NCI-H2196 (cell line): ENCODE measurements at regions not wholly inside any gene's neighbourhood (a gene's known extent, or its start where the extent isn't known, plus 50 kb on each side); places are given as distances from the start of the nearest gene placed in this dataset.

ENCODE experiments used
- DNase-seq: peaks from one replicate; lab custom pipeline; 2025; ENCODE audit not compliant: unreplicated experiment; lab: John Stamatoyannopoulos, UW

DNA sequence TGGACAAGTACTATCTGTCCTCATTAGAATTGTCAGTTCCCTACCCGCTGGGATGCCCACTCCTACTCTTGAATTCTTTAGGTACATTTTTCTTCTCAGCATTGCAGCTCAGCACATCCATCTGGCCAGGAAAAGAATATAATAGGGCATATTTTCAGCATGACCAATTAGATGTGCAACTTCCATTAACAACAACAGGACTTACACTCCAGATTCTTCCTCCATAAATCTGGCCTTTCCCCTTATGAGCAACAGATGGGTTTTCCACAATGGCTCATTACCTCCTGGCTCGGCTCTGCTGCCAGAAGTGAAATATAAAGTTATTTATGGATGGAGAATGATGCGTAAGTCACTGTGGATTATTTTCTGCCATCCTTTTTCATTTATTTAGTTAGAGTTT lies 443.8 kb upstream of the TGFBR2 start:
- DNase-seq: no peak

DNA sequence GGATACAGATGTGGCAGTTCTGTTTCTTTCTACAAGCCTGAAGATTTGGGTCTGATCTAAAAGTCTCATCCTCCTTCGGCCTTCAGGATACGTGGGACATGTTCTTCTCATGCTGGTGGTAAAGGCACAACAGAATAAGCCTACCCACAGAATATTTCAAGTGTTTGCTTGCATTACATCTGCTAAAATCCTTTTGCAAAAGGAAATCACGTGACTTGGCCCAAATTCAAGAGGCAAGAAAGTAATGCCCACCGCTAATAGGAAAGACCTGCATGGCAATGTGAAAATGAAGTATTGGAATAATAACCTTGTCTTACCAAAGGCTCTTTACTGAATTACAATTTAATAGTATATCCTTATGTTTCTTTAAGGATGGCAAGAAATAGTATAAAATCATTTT lies 439.9 kb upstream of the TGFBR2 start:
- no peak for DNase-seq

DNA sequence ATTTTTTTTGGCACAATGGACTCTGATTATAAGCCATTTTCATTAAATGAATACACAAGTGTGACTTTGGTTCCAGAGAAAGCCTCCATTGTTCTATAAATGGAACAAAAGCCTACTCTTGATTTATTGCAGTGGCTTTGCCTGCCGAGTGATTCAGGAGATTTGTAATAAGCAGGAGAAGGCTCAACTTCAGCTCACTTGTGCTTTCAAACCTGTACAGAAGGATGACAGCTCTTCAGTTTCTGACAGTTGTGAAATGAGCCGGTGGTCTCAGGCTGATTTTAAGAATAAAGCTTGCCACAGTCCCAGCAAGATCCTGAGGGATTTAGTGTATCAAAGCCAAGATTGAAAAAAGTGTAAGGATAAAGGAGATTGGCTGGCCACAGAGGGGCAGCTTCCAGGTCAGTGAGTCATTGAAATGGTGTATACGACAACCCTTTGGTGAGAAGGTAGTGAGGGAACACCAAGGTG lies 438.8 kb upstream of the TGFBR2 start:
- DNase-seq: no peak

DNA sequence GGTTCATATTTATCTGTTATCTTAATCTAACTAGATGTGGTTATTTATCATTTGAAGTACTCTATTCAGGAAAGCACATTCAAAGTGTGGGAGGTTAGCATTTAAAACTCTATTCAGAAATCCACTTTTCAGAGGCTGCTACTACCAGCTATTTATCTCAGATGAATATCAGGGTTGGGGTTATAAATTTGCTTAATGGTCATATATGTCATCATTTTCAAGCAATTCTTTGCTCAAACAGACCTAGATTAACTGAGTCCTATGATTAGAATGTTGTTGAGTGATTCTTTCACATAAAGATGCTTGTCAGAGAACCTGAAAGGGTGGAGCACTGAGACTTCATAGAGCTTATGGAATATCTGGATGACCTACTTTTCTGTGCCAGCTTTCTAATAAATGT lies 436.9 kb upstream of the TGFBR2 start:
- no peak for DNase-seq

DNA sequence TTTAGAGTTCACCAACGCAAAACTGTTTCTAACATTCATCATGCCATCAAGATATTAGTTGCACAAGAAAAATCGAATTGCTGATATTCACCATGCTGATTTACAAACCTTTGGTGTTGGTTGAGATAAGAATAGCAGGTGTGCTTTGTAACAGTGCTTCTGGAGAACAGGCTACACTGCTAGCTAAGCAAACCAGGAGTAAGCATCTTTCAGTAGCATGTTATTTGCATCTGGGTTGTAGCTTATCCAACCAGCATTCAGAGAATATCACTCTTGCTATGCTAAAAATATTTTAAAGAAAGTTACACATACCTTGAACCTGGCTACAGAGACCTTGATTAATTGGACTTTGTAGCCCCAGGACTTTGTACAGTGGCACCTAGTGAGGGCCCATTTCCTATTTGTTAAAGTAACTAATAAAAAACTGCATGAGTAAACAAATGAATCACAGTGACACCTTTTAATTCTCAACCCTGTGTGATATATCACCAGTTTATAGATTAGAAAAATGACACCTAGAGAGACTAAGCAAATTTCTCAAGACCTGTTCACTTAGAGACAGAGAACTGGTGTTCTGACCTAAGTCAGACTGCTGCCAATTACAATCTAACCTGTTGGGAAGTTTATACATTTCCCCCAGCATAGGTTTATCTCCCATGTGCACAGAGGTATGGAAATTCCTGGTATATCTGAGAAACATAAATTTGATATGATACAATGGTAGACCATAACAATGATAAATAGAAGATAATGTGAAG lies 435.5 kb upstream of the TGFBR2 start:
- DNase-seq: no peak

DNA sequence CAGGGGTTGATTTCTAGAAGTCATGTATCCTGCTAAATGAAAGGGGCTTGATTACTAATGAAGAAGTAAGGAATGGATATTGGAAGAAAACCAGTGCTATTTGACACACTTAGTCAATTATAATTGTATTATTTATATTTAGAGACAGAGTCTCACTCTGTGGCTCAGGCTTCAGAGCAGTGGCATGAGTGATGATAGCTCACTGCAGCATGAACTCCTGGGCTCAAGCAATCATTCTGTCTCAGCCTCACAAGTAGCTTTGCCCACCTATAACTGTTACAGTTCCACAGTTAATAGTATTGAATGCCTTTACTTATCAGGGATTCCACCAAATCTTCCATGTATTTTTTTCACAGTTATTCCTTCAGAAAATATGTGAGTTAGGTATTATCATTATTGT lies 432.0 kb upstream of the TGFBR2 start:
- DNase-seq: no peak

DNA sequence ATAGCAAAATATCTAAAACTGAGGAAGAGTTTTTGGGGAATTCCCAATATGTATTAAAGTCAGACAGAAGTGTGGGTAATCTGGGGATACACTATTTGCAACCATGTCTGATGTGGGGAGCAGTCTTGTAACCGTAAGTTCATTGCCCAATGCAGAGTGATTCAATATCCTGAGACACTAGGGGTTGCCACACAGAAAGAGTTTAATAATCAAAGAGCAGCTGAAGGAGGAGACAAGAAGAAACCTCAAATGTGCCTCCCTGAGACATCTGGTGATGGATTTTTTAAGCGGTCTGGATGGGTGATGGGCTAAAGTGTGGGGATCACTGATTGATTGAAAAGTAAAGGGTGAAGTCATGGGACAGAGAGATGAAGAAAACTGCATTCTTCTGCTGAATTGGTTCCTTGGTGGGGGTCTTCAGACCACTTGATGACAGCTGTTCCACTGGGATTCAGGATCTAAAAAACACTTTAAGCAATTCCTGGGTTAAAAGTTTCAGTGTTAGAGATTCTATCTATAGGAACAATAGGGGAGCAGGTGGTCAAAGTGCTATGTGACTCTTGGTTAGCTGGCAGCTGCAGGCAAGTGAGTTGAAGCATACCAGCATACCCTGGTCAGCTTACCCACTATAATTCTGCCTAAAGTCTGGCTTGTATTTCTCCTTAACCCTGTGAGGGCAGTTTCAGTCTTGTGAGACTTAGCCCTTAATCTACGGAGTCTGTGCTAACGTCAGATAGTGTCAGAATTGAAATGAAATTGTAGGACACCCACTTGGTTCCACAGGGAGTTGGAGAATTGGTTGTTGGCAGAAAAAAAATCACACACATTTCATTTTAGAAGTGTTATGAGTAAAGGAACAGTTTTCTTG lies 425.9 kb upstream of the TGFBR2 start:
- DNase-seq: no peak

DNA sequence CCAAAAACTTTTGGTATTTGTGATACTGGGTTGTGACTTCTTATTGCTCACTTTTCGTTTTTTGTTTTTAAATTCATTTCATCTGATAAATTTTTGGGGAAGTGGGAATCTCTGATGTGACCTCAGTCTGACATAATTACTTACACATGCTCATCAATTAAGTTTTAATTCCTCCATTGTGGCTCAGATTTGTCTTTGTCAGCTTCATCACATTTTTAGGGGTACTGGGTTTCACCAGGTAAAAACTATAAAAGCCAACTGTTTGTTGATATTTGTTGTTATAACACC lies 425.3 kb upstream of the TGFBR2 start:
- no peak for DNase-seq

DNA sequence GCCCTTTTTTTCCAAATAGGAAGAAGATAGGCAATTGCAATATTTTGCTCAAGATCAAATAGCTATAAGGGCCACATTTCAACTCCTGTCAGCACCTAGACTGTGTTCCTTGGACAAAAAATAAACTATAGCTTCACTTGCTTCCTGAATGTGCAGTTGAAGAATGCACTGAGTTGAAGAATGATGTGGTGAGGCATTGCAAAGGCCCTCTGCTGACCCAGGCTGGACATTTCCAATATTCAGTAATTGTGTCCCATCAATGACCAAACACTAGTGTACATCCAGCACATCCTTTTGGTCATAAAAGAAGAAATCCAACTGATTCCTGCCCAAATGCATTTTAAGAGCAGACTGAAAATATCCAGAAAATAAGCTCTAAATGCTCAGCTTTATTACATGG lies 424.8 kb upstream of the TGFBR2 start:
- DNase-seq: no peak

DNA sequence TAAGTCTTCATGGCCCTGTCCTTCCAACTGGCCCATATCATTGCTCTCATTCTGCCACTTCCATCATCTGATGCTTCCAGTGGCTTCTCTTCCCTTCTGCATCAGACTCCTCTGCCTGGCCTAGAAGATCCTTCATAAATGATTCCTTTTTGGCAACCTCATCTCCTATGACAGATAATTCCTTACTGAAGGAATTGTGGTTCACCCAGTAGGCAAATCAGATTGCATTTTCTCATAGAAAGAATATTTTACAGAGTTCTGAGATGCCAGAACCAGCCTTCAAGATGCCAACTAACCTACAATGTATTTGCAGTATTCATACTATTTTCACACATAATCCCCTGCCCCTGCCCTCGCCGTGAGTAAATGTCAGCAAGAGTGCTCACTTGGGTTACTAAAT lies 423.0 kb upstream of the TGFBR2 start:
- no peak for DNase-seq

DNA sequence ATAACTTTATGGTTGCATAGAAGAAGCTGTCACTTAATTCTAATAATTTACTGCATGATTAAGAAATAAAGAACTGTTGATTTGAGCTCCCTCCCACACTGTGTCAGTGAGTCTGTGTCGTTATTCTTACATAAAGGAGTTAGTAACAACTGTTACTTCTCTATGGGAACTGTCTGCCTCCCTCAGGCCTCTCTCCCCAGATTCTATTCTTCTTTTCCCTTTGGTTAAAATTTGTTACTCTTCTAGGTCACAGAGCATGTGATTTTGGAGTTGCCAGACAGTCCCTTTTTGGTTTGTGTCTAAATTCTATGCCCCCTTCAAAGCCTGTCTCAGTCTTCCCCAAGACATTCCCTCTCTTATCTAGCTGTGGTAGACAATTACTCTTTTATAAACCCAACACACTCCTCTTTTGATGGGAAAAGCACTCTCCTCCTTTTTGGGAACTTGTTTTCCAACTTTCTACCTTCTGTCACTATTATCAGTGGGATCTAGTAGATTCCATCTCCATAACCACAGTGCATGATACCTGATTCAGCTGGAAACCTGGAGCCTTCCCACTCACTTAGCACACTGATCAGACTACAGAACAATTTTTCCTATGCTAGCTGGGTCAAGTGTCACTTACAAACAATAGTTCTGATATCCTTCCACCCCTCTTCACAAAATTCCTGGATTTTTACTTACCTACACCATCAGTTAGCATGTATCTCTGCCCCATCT lies 422.1 kb upstream of the TGFBR2 start:
- no peak for DNase-seq

DNA sequence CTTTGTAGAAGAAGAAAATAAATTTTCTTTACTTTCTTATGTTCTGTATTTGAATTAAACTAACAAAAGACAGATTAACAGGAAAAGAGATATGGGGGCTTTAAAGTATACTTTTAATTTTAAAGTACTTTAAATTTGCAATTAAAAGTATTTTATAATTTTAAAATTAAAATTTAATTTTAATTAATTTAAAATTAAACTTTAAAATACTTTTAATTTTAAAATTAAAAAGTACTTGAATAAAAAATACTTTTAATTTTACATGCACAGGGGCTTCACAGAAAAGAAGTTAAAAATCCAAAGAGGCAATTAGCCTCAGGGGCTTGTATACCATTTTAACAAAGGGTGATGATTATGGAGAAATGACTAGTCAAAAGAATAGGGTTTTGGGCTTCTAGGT lies 420.5 kb upstream of the TGFBR2 start:
- DNase-seq: no peak

DNA sequence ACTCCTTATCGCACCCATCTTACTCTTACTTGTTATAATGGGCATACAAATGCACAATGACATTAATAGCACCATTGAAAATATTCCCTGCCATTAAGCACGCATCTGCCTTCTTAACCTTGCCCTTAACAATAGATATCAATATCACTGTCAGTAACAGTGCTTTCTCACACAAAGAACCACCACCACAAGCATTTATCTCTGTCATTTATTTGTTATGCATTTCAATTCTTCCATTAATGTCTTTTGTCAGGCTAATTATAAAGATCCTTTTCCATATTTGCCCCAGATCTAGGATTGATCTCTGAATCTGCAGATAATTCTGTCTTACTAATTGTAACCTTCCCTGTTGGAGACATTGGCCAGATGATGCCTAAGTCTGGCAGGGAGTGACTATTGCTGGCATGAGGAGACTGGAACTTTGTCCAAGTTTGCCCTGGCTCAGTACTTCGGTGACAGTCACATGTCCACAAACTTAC lies 419.6 kb upstream of the TGFBR2 start:
- no peak for DNase-seq

DNA sequence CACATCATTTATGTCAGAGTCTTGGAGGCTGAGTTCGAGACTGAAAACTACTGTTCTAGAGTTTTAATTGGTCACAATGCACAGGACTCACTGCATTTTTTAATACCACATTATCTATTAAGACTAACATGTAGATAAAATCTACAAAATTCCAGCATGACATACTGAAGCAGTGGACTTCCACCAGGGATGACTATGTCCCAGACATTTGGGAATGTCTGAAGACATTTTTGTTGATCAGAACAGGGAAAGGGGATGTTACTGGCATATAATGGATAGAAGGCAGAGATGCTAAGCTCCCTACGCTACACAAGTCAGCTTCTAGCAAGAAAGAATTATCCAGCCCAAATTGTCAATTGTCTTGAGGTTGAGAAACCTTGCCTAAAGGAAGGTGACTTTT lies 419.0 kb upstream of the TGFBR2 start:
- no peak for DNase-seq

DNA sequence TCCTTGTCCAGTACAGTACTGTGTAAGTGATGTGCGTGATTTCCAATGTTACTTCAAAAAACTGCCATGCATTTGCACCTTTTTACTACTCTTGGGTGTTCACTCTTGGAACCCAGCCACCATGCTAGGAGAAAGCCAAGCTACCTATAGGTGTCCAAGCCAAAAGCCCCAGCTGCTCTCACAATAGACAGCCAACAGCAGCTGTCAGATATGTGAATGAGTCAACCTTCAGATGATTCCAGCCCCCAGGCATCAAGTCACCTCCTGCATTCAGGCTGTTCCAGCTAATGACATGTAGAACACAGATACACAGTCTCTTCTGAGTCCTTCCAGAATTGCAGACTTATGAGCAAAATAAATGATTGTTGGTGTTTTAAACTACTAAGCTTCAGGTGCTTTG lies 417.7 kb upstream of the TGFBR2 start:
- DNase-seq: peak; percentile 36

DNA sequence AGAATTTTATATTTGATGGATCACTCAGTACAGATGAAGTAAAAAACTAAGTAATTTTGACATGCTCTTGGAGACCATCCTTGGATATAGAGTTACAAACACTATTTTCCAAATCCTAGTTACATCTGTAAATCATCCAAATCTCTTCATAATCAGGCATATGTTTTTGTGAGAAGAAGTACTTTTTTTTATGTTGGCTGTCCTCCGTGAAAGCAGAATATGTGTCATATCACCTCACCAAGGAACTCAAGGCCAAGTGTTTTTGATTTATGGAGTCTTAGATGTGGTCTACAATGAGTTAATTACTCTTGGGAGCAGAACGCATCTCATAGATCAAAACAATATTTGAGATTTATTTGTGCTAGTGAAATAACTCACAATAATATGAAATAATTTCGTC lies 416.5 kb upstream of the TGFBR2 start:
- no peak for DNase-seq

DNA sequence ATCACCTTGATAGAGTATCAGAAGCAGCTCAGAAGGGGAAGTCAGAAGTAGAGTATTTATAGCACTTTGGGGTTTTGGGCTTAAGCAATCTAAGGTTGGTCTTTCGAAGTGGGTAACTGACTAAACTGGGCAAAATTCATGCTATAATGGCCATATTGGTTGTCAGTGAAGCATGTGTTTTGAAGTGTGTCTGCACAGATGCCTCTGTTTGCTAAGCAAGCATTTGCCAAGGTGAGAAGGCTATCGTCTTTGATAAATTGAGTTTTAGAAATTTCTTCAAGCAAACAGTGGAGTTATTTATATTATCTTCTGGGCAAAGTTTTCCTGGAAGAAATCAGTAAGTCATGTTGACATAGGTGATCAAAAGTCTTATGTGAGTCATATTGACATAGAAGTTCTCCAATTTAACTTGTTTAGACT lies 412.8 kb upstream of the TGFBR2 start:
- DNase-seq: no peak

DNA sequence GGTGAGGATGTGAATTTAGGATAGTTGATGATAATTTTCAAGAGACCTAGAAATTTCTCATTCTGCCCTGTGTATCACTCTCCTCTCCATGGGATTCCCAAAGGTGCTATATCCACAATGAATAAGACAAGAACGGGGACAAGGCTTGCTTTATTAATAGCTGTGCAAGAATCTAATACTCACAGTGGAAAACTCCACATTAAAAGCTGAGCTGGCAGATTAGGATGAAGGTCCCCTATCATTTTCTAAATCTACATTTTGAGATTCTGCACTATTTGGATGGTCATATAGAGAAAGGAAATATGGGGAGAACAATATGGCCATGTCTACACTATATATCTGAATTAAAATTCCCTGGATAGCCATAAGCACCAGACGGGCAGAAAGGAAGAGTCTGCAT lies 411.0 kb upstream of the TGFBR2 start:
- DNase-seq: no peak

DNA sequence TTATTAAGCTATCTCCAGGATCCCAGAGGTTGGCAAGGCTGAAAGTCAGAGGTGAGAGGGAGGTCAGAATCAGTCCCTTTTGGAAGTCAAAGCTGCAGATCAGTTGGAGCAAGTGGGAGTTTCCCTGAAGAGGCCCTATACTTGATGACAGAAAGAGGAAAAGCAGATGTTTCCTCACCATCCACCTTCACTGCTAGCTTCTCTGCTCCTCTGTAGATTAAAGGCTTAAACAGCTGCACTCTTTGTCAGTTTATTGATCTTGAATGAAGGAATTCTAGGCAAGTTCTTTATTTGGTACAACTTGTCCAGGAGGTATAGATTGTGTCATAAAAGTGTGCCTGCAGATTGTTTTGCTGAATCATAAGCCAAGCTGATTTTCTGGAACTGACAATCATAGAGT lies 408.2 kb upstream of the TGFBR2 start:
- DNase-seq: no peak

DNA sequence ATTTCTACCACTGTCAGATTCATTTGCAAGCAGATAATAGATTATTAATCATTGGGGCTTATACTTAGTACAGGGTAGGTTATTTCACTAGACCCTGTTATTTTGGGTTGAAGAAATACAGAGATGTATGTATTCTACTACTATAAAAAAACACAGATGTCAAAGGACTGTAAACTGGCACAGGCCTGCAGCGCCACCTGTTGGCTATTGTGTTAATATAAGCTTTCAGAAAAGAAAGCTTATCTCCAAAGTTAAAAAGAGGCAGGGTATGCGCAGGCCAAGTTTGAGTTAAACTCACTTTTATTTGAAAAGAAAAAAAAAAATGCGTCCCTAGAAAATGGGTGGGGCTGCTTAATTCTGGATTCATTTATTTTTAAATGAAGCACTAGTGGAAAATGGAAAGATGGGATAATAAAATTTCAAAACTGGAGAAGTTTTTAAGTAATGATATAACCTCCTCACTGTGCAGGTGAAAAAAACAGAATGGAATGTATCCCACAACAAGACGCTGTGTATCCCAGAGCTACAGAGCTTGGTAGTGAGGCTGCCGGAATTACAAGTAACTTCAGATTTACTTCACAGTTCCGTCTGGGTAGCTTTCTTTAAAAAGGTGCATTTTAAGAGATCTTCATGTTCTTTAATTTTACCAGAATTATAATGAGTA lies 407.2 kb upstream of the TGFBR2 start:
- peak; percentile 44 for DNase-seq

DNA sequence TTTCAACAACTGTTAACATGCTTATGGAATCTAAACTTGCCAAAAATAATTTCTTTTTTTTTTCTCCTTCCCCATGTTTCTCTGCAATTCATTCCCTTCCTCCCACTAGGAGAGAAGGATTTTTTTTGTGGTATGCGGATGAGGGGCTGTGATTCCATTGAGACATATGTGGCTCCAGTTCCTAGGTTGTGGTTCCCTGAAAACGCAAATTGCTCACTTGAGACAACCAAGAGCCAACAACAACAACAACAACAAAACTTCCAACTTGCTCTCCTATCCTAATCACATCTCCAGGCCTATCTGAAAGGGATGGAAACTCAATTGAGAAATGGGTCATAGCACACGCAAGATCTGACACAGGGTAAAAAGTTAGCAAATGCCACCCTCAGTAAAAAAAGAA lies 406.5 kb upstream of the TGFBR2 start:
- no peak for DNase-seq
